B cell (primary cell): ENCODE measurements at regions not wholly inside any gene's neighbourhood (a gene's known extent, or its start where the extent isn't known, plus 50 kb on each side); places are given as distances from the start of the nearest gene placed in this dataset.

Experiments
- ATAC-seq: fragments of 200-7000 bp; cut with Tn5 transposase; one replicate; pipeline ENCODE4 v1.10.0; 2021; ENCODE audit warnings: low read depth, mild to moderate bottlenecking, moderate number of reproducible peaks, moderate library complexity
- CTCF ChIA-PET: fragments of 350-600 bp; sonication (Branson Sonifier 250); formaldehyde crosslinking; loops from one replicate; lab custom pipeline; 2021; ENCODE audit warnings: antibody characterized with exemption, inconsistent platforms; lab: Charles Lee
- POLR2A ChIA-PET: fragments of 350-600 bp; sonication (Branson Sonifier 250); formaldehyde crosslinking; loops from one replicate; lab custom pipeline; 2021; ENCODE audit warnings: antibody characterized with exemption; lab: Charles Lee
- DNase-seq: peaks from one replicate; pipeline ENCODE4 v3.0.0; 2013
- H2AFZ ChIP-seq: 2 replicates; pipeline ENCODE4 v1.6.1; 2012; ENCODE audit warnings: mild to moderate bottlenecking, low read depth, low read length; ENCODE audit not compliant: insufficient read depth, poor library complexity, severe bottlenecking
- H3K27ac ChIP-seq, 2 donors: 1 replicate in 1 of 2; 2 replicates in 1 of 2; pipeline ENCODE4 v1.5.1; 2012 to 2013; ENCODE audit warnings: low read length in 2 of 2, mild to moderate bottlenecking in 2 of 2, moderate library complexity in 1 of 2
- H3K27me3 ChIP-seq, 4 experiments: fragments of 200-600 bp in 1 of 4; sonication (generic) in 1 of 4; replicated peaks in 1 of 4; 1 replicate in 2 of 4; 2 replicates in 2 of 4; pipeline versions ENCODE4 v1.6.1 to v1.7.0; 2013 to 2016; ENCODE audit warnings: low read length in 3 of 4, mild to moderate bottlenecking in 2 of 4, mixed read lengths in 1 of 4, moderate library complexity in 1 of 4; ENCODE audit not compliant: insufficient read depth in 4 of 4, control insufficient read depth in 3 of 4; ENCODE audit errors: control extremely low read depth in 1 of 4
- H3K36me3 ChIP-seq, 2 experiments: replicated peaks in 1 of 2; 1 replicate in 1 of 2; 2 replicates in 1 of 2; pipeline versions ENCODE4 v1.6.1 to v1.7.1; 2013; ENCODE audit warnings: low read length in 1 of 2; ENCODE audit not compliant: insufficient read depth in 2 of 2, control insufficient read depth in 1 of 2; ENCODE audit errors: control extremely low read depth in 1 of 2, extremely low read depth in 1 of 2
- H3K4me1 ChIP-seq, 2 donors: fragments of 200-600 bp in 1 of 2; sonication (generic) in 1 of 2; 1 replicate in 1 of 2; 2 replicates in 1 of 2; pipeline versions ENCODE4 v1.5.1 to v1.6.1; 2013 to 2017; ENCODE audit warnings: low read length in 2 of 2; ENCODE audit not compliant: control insufficient read depth in 2 of 2, insufficient read depth in 2 of 2
- H3K4me2 ChIP-seq: replicated peaks from 2 replicates; pipeline ENCODE3; 2012; ENCODE audit warnings: mild to moderate bottlenecking, low read depth, low read length; ENCODE audit not compliant: poor library complexity, severe bottlenecking
- H3K4me3 ChIP-seq, 5 experiments: fragments of 200-600 bp in 1 of 5; sonication (generic) in 1 of 5; 1 replicate in 3 of 5; 2 replicates in 2 of 5; pipeline versions ENCODE4 v1.5.1 to v1.7.0; 2011 to 2016; ENCODE audit warnings: low read length in 4 of 5, mild to moderate bottlenecking in 4 of 5, low read depth in 2 of 5, control low read depth in 1 of 5, moderate library complexity in 1 of 5; ENCODE audit not compliant: insufficient read depth in 1 of 5; ENCODE audit errors: control extremely low read depth in 1 of 5, extremely low read depth in 1 of 5
- H3K79me2 ChIP-seq: fragments of 200-600 bp; sonication (generic); one replicate; pipeline ENCODE4 v1.6.0; 2016; ENCODE audit warnings: low read length; ENCODE audit not compliant: control insufficient read depth, insufficient read depth
- H3K9ac ChIP-seq: fragments of 200-600 bp; sonication (generic); 2 replicates; pipeline ENCODE4 v1.6.1; 2017; ENCODE audit warnings: mild to moderate bottlenecking, low read length, moderate library complexity
- H3K9me3 ChIP-seq, 3 donors: one replicate each; pipeline versions ENCODE4 v1.6.1 to v1.7.1; 2013; ENCODE audit warnings: low read length in 2 of 3; ENCODE audit not compliant: control insufficient read depth in 2 of 3, insufficient read depth in 1 of 3; ENCODE audit errors: control extremely low read depth in 1 of 3
- H4K20me1 ChIP-seq: 2 replicates; pipeline ENCODE4 v1.6.0; 2012; ENCODE audit warnings: mild to moderate bottlenecking, low read length; ENCODE audit not compliant: insufficient read depth, control insufficient read depth, poor library complexity, severe bottlenecking
- H3K27ac Mint-ChIP-seq: one replicate; pipeline ENCODE4 v1.8.0; 2021; ENCODE audit warnings: mixed read lengths
- H3K27me3 Mint-ChIP-seq: one replicate; pipeline ENCODE4 v1.8.0; 2021; ENCODE audit warnings: mixed read lengths
- H3K4me1 Mint-ChIP-seq: one replicate; pipeline ENCODE4 v1.8.0; 2021; ENCODE audit warnings: mixed read lengths
- H3K4me3 Mint-ChIP-seq: one replicate; pipeline ENCODE4 v1.8.0; 2021; ENCODE audit warnings: mixed read lengths
- H3K9me3 Mint-ChIP-seq: one replicate; pipeline ENCODE4 v1.8.0; 2022; ENCODE audit warnings: mixed read lengths; ENCODE audit not compliant: insufficient read depth
- EZH2 ChIP-seq: IDR thresholded peaks from 2 replicates; pipeline ENCODE4 v1.6.1; 2012; ENCODE audit warnings: borderline replicate concordance, low read depth, mild to moderate bottlenecking, moderate library complexity, low read length; ENCODE audit not compliant: insufficient read depth, poor library complexity, severe bottlenecking
- WGBS: methylation state at CpG from one replicate; pipeline ENCODE4 v1.1.5; 2013; ENCODE audit warnings: missing lambda C conversion rate; ENCODE audit not compliant: insufficient coverage; 5-methylcytosine and 5-hydroxymethylcytosine counted together
- intact Hi-C: fragments of 100-400 bp; cut with micrococcal nuclease; formaldehyde crosslinking; loops from one replicate; pipeline ENCODE4 v1.10.0; 2022
- TF ChIP-seq, protein P1 (sequence below): fragments of 200-600 bp; IDR thresholded peaks from one replicate; pipeline ENCODE4 v1.8.0; 2022; ENCODE audit warnings: antibody characterized with exemption, mild to moderate bottlenecking

DNA sequence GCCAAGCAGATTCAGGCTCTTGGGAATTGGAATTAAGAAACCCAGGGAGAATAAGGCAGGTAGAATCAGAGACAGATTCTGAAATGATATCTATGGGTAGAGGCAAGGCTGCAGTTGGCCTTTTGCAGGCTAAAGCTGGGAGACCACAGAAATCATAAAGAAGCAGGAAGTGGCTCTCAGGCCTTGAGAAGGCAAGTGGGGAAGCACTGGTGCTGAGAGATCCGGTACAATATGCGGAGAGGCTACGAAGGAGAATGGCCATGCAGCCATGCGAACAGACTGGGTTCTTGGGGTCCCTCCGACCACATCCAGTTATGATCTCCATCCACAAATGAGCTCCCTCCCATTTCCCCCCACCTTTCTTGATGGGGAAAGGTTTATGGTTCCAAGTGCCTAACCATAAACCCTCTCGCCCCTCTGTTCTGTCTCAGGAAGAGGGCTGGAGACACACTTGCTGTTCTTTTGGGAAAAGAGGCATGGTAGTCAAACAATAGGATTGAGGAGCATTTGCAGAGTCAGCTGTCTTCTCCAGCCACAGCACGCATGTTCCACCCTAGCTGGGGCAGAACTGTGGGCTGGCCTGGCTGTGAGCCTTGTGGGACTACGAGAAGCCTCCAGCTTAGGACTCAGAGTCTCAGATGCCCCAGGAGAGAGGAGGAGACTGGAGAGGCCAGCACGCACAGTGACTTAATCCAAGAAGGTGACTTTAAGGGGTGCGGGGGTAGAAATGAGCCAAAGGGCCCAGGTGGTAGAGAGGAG is 99.6 kb downstream of the RPLP1 start:
- TF ChIP-seq, protein P1, sequence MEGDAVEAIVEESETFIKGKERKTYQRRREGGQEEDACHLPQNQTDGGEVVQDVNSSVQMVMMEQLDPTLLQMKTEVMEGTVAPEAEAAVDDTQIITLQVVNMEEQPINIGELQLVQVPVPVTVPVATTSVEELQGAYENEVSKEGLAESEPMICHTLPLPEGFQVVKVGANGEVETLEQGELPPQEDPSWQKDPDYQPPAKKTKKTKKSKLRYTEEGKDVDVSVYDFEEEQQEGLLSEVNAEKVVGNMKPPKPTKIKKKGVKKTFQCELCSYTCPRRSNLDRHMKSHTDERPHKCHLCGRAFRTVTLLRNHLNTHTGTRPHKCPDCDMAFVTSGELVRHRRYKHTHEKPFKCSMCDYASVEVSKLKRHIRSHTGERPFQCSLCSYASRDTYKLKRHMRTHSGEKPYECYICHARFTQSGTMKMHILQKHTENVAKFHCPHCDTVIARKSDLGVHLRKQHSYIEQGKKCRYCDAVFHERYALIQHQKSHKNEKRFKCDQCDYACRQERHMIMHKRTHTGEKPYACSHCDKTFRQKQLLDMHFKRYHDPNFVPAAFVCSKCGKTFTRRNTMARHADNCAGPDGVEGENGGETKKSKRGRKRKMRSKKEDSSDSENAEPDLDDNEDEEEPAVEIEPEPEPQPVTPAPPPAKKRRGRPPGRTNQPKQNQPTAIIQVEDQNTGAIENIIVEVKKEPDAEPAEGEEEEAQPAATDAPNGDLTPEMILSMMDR = no peak
- no peak for TF ChIP-seq EZH2
- ChIA-PET POLR2A (no interaction called here), CTCF (no interaction called here)
- no peak for DNase-seq
- no peak overlapping the region for H3K4me3 ChIP-seq
- no peaks in the 10 kb centered on the region for H3K4me1 ChIP-seq
- no peak overlapping the region for H2AFZ ChIP-seq
- H3K9me3 ChIP-seq = peaks cover 0 to 24% (median 9%) of the 10 kb centered on the region in 3 donors
- H3K27ac ChIP-seq = no peak overlapping the region
- no peaks in the 10 kb centered on the region for H3K4me1 Mint-ChIP-seq
- H3K27ac Mint-ChIP-seq = no peak overlapping the region
- peaks cover 0 to 10% (median 0%) of the 10 kb centered on the region in 4 experiments for H3K27me3 ChIP-seq
- no peak for ATAC-seq
- no peaks in the 10 kb centered on the region for H3K79me2 ChIP-seq
- intact Hi-C loops = no loop called here
- H3K9ac ChIP-seq = no peak overlapping the region
- H3K27me3 Mint-ChIP-seq = peaks cover 25% of the 10 kb centered on the region
- WGBS = 94% methylated on average over 3 of the region's 10 CpGs
- no peak overlapping the region for H3K4me2 ChIP-seq
- no peaks in the 10 kb centered on the region for H3K36me3 ChIP-seq
- H3K4me3 Mint-ChIP-seq = no peak overlapping the region
- H3K9me3 Mint-ChIP-seq = peaks cover 7% of the 10 kb centered on the region
- H4K20me1 ChIP-seq = no peaks in the 10 kb centered on the region

DNA sequence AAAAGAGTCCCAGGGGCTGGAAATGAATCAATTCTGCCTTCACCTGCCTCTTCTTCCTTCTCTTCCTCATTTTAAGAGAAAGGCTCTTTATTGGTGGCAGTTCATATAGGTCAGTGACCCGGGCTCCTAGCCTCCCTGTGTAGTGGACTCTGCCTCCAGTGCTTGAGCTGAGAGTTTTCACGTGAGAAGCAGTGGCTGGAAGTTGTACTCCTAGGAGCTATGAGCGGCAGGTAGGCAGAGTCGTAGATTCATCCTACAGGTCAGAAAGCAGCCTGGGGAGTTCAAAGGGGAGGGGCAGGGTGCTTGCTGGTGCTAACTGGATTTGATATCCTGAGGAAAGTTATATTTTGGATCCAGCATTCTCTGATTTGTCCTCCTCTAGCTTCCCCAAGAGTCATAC is 101.1 kb downstream of the RPLP1 start:
- TF ChIP-seq, protein P1 = no peak
- no peak for TF ChIP-seq EZH2
- intact Hi-C loops = no loop called here
- POLR2A ChIA-PET = no interaction called here
- Histone ChIP-seq H3K36me3 (no peaks in the 10 kb centered on the region), H3K79me2 (no peaks in the 10 kb centered on the region), H2AFZ (no peak overlapping the region), H3K9ac (no peak overlapping the region), H3K4me1 (no peaks in the 10 kb centered on the region), H3K27me3 (peaks cover 0 to 9% (median 0%) of the 10 kb centered on the region in 4 experiments), H3K27ac (no peak overlapping the region), H3K4me3 (no peak overlapping the region), H3K9me3 (peaks cover 0 to 24% (median 9%) of the 10 kb centered on the region in 3 donors), H3K4me2 (no peak overlapping the region), H4K20me1 (no peaks in the 10 kb centered on the region)
- 91% methylated on average over 4 of the region's 4 CpGs for WGBS
- no peak overlapping the region for H3K4me3 Mint-ChIP-seq
- H3K9me3 Mint-ChIP-seq = peaks cover 7% of the 10 kb centered on the region
- no peaks in the 10 kb centered on the region for H3K4me1 Mint-ChIP-seq
- H3K27me3 Mint-ChIP-seq = peaks cover 16% of the 10 kb centered on the region
- CTCF ChIA-PET = no interaction called here
- DNase-seq (no peak), ATAC-seq (no peak)
- no peak overlapping the region for H3K27ac Mint-ChIP-seq
